ENCODE measurements at regions not wholly inside any gene's neighbourhood (a gene's known extent, or its start where the extent isn't known, plus 50 kb on each side); places are given as distances from the start of the nearest gene placed in this dataset.

DNA sequence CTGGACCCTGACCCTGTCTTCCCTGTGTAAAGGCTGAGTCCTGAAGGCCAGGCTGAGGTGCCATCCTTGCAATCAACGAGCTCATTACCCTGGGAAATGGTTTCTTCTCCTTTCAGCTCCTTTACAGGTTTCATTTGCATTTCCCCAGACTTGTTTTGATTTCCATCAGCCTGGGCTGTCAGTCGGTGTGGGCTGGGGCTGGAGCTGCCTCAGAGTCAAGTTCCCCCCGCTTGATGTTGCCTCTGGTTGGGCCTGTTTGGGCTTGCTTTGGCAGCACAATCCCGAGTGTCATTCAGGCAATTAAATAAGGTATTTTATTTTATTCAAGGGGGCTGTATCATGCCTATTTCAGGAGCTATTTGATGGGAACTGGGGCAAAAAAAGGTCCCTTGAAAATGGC lies 424.9 kb downstream of the INSC start:
- no peak for TF ChIP-seq POLR2AphosphoS5 (IDR thresholded peaks at IDR 0.05; ENCODE audit: low read depth, low read length)
- no peak for TF ChIP-seq FOXP2 (optimal IDR thresholded peaks at IDR 0.05; ENCODE audit: borderline replicate concordance, extremely low read depth, extremely low read length, insufficient read depth)
- TF ChIP-seq, protein P1, sequence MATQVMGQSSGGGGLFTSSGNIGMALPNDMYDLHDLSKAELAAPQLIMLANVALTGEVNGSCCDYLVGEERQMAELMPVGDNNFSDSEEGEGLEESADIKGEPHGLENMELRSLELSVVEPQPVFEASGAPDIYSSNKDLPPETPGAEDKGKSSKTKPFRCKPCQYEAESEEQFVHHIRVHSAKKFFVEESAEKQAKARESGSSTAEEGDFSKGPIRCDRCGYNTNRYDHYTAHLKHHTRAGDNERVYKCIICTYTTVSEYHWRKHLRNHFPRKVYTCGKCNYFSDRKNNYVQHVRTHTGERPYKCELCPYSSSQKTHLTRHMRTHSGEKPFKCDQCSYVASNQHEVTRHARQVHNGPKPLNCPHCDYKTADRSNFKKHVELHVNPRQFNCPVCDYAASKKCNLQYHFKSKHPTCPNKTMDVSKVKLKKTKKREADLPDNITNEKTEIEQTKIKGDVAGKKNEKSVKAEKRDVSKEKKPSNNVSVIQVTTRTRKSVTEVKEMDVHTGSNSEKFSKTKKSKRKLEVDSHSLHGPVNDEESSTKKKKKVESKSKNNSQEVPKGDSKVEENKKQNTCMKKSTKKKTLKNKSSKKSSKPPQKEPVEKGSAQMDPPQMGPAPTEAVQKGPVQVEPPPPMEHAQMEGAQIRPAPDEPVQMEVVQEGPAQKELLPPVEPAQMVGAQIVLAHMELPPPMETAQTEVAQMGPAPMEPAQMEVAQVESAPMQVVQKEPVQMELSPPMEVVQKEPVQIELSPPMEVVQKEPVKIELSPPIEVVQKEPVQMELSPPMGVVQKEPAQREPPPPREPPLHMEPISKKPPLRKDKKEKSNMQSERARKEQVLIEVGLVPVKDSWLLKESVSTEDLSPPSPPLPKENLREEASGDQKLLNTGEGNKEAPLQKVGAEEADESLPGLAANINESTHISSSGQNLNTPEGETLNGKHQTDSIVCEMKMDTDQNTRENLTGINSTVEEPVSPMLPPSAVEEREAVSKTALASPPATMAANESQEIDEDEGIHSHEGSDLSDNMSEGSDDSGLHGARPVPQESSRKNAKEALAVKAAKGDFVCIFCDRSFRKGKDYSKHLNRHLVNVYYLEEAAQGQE (IDR thresholded peaks at IDR 0.05; ENCODE audit: insufficient read depth in 1 of 2, low read depth in 2 of 2, low read length in 2 of 2), result no peak
